ENCODE measurements at regions not wholly inside any gene's neighbourhood (a gene's known extent, or its start where the extent isn't known, plus 50 kb on each side); places are given as distances from the start of the nearest gene placed in this dataset.

DNA sequence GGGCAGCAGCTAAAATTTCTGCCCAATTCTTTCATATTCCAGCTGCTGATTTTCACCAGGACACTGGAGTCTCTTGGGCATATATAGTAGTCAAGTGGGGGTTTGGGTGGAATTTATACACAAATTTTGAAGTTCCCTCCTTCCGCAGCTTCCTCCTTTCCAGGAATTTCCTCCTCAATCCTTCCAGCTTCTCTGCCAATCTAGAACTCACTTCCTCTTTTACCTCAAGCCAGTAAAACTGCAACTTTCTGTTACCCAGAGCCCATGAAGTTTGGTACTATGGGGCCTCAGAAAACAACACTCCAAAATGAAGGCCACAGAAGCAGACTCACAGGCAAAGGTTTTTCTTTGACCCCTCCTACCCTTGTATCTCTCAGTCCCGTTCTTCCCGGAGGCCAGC is 51.7 kb upstream of the G2E3 start:
- no peak overlapping the region for H3K4me2 ChIP-seq
- no peak for TF ChIP-seq Cebpa-rat (IDR thresholded peaks at IDR 0.05)

More for the DNA sequence above, 51.7 kb upstream of the G2E3 start:
- Histone ChIP-seq H3K9ac (no peak overlapping the region), H3K27ac (no peak overlapping the region), H4K20me1 (no peaks in the 10 kb centered on the region), H3K27me3 (no peaks in the 10 kb centered on the region), H3K4me1 (no peaks in the 10 kb centered on the region), H3K4me3 (no peak overlapping the region), H3K9me3 (no peaks in the 10 kb centered on the region), H3K36me3 (no peaks in the 10 kb centered on the region)
